T-cell (primary cell): ENCODE measurements at regions not wholly inside any gene's neighbourhood (a gene's known extent, or its start where the extent isn't known, plus 50 kb on each side); places are given as distances from the start of the nearest gene placed in this dataset.

ENCODE experiments used
- ATAC-seq, 4 experiments: fragments of 200-7000 bp in 3 of 4; fragments of 150-1000 bp in 1 of 4; cut with Tn5 transposase; replicated peaks in 1 of 4; 1 replicate in 3 of 4; 2 replicates in 1 of 4; pipeline ENCODE4 v1.10.0; 2021; ENCODE audit warnings: moderate library complexity in 3 of 4, mild to moderate bottlenecking in 2 of 4, moderate number of reproducible peaks in 1 of 4
- CTCF ChIA-PET, 2 donors: fragments of 300-600 bp; sonication (Branson Sonifier 250); formaldehyde crosslinking; loops; one replicate each; lab custom pipeline; 2022; ENCODE audit warnings: antibody characterized with exemption in 2 of 2; lab: Charles Lee
- POLR2A ChIA-PET, 2 donors: fragments of 300-600 bp; sonication (Branson Sonifier 250); formaldehyde crosslinking; loops; one replicate each; lab custom pipeline; 2022; ENCODE audit warnings: antibody characterized with exemption in 2 of 2; lab: Charles Lee
- DNase-seq, 35 experiments: peaks; one replicate each; pipeline versions ENCODE4 v3.0.0 to v3.0.0-alpha.2; 2013 to 2023
- H3K27ac ChIP-seq: one replicate; pipeline ENCODE4 v1.5.1; 2013; ENCODE audit warnings: low read length
- H3K27me3 ChIP-seq, 2 experiments: replicated peaks in 1 of 2; 1 replicate in 1 of 2; 2 replicates in 1 of 2; pipeline versions ENCODE4 v1.6.1 to v1.7.0; 2013; ENCODE audit warnings: low read length in 1 of 2, mixed read lengths in 1 of 2; ENCODE audit not compliant: control insufficient read depth in 2 of 2, insufficient read depth in 2 of 2; ENCODE audit errors: extremely low read depth in 1 of 2
- H3K36me3 ChIP-seq, 2 donors: 1 replicate in 1 of 2; 2 replicates in 1 of 2; pipeline versions ENCODE4 v1.6.1 to v1.7.0; 2013; ENCODE audit warnings: low read length in 1 of 2; ENCODE audit not compliant: control insufficient read depth in 2 of 2, insufficient read depth in 1 of 2; ENCODE audit errors: extremely low read depth in 1 of 2
- H3K4me1 ChIP-seq, 2 experiments: 1 replicate in 1 of 2; 2 replicates in 1 of 2; pipeline versions ENCODE4 v1.6.1 to v1.7.0; 2013; ENCODE audit warnings: low read length in 2 of 2, mixed read lengths in 1 of 2; ENCODE audit not compliant: insufficient read depth in 2 of 2, control insufficient read depth in 1 of 2; ENCODE audit errors: extremely low read depth in 1 of 2
- H3K4me3 ChIP-seq, 2 donors: 1 replicate in 1 of 2; 2 replicates in 1 of 2; pipeline versions ENCODE4 v1.5.1 to v1.7.0; 2013; ENCODE audit warnings: mild to moderate bottlenecking in 2 of 2, low read length in 1 of 2, moderate library complexity in 1 of 2; ENCODE audit not compliant: control insufficient read depth in 1 of 2; ENCODE audit errors: extremely low read depth in 1 of 2
- H3K9me3 ChIP-seq: 2 replicates; pipeline ENCODE4 v1.7.0; 2013
- H3K27ac Mint-ChIP-seq, 2 donors: one replicate each; pipeline ENCODE4 v1.8.0; 2020 to 2021; ENCODE audit warnings: mild to moderate bottlenecking in 2 of 2, mixed read lengths in 2 of 2
- H3K27me3 Mint-ChIP-seq, 2 donors: one replicate each; pipeline ENCODE4 v1.8.0; 2021 to 2022; ENCODE audit warnings: mixed read lengths in 2 of 2
- H3K36me3 Mint-ChIP-seq: one replicate; pipeline ENCODE4 v1.8.0; 2021; ENCODE audit warnings: mixed read lengths
- H3K4me1 Mint-ChIP-seq, 3 donors: one replicate each; pipeline ENCODE4 v1.8.0; 2020 to 2022; ENCODE audit warnings: mixed read lengths in 3 of 3, mild to moderate bottlenecking in 1 of 3
- H3K4me3 Mint-ChIP-seq, 3 donors: one replicate each; pipeline ENCODE4 v1.8.0; 2020 to 2022; ENCODE audit warnings: mild to moderate bottlenecking in 3 of 3, mixed read lengths in 3 of 3, moderate library complexity in 3 of 3
- H3K9me3 Mint-ChIP-seq, 3 donors: one replicate each; pipeline ENCODE4 v1.8.0; 2020 to 2022; ENCODE audit warnings: mixed read lengths in 3 of 3
- WGBS: methylation state at CpG from one replicate; pipeline ENCODE4 v1.1.5; 2013; ENCODE audit warnings: missing lambda C conversion rate; ENCODE audit not compliant: insufficient coverage; 5-methylcytosine and 5-hydroxymethylcytosine counted together

DNA sequence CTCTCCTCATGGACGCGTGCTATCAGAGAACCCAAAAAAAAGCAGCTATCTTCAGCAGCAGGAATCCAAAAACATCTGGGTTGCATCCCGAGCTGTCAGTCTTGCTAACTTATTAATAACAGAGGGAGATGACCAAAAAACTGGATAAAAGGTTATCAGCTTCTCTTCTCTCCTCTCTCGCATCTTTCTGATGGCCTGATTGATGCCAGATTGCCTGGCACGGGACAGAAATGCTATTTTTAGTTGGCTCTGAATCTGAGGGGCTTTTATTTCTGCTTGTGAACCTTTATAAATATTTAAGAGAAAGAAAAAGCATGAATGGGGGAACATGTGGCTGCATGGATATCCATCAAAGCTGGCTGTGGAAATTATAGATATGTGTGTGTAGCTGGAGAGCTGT lies 230.3 kb downstream of the ETS1 start:
- Histone ChIP-seq H3K36me3 (no peaks in the 10 kb centered on the region), H3K27me3 (no peaks in the 10 kb centered on the region), H3K9me3 (no peaks in the 10 kb centered on the region), H3K4me3 (no peak overlapping the region), H3K4me1 (peaks cover 3 to 6% of the 10 kb centered on the region in 2 experiments), H3K27ac (no peak overlapping the region)
- 100% methylated on average over 3 of the region's 5 CpGs for WGBS
- H3K27ac Mint-ChIP-seq, result no peak overlapping the region
- no peaks in the 10 kb centered on the region for H3K9me3 Mint-ChIP-seq
- no peaks in the 10 kb centered on the region for H3K36me3 Mint-ChIP-seq
- DNase-seq (no peak), ATAC-seq (no peak)
- ChIA-PET POLR2A (interaction anchor here in 1 of 2 donors (0.5 kb wide), 1 partner anchor 49 kb away, joined by 4 read pairs; no protein-coding TSS in a partner anchor), CTCF (interaction anchor here (0.9 to 1.0 kb wide), 2 partner anchors 10 to 75 kb away, joined by 3 to 5 read pairs; no protein-coding TSS in a partner anchor)
- no peaks in the 10 kb centered on the region for H3K27me3 Mint-ChIP-seq
- peaks cover 24 to 65% (median 25%) of the 10 kb centered on the region in 3 donors for H3K4me1 Mint-ChIP-seq
- no peak overlapping the region for H3K4me3 Mint-ChIP-seq

DNA sequence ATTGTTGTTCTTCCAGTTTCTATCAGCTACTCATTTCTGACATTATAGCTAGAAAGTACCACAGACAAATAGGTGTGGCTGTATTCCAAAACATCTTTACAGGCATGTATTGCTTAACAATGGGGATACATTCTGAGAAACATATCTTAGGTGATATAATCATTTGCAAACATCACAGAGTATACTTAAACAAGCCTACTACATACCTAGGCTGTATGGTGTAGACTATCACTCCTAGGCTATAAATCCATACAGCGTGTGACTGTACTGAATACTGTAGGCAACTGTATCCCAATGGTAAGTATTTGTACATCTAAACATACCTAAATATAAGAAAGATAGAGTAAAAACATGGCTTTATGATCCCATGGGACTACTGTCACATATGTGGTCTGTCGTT lies 231.8 kb downstream of the ETS1 start:
- no peaks in the 10 kb centered on the region for H3K9me3 Mint-ChIP-seq

DNA sequence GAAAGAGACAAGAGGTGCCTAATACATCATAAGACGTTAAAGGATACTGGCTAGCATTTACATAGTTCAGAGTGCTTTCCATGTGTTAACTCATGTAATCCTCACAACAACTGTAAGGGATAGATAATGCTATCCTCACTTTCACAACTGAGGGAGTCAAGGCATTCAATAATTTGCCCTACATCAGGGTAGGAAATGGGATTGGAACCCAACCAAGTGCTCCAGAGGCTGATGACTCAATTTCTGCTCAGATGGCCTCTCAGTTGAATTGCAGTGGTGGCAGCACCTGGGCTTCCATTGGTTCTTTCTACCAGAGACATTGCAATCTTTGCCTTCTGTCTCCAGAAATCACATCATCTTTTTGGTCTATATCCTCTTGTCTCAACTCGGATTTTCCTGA lies 232.9 kb downstream of the ETS1 start:
- ChIA-PET CTCF (no interaction called here), POLR2A (no interaction called here)
- DNase-seq, result no peak
- Histone ChIP-seq H3K36me3 (no peaks in the 10 kb centered on the region), H3K9me3 (no peaks in the 10 kb centered on the region), H3K4me1 (peaks cover 7 to 24% of the 10 kb centered on the region in 2 experiments), H3K4me3 (no peak overlapping the region), H3K27me3 (no peaks in the 10 kb centered on the region), H3K27ac (no peak overlapping the region)
- no peak for ATAC-seq
- H3K36me3 Mint-ChIP-seq, result no peaks in the 10 kb centered on the region
- H3K9me3 Mint-ChIP-seq, result no peaks in the 10 kb centered on the region
- H3K4me1 Mint-ChIP-seq, result peaks cover 40 to 77% (median 40%) of the 10 kb centered on the region in 3 donors
- no peaks in the 10 kb centered on the region for H3K27me3 Mint-ChIP-seq
- no peak overlapping the region for H3K27ac Mint-ChIP-seq
- no peak overlapping the region for H3K4me3 Mint-ChIP-seq
- WGBS, result 100% methylated on average over 1 of the region's 2 CpGs

More for the DNA sequence above, 231.8 kb downstream of the ETS1 start:
- Mint-ChIP-seq H3K27ac (no peak overlapping the region), H3K36me3 (no peaks in the 10 kb centered on the region), H3K27me3 (no peaks in the 10 kb centered on the region), H3K4me3 (no peak overlapping the region), H3K4me1 (peaks cover 29 to 66% (median 30%) of the 10 kb centered on the region in 3 donors)
- H3K9me3 ChIP-seq, result no peaks in the 10 kb centered on the region
- no peaks in the 10 kb centered on the region for H3K36me3 ChIP-seq
- H3K4me3 ChIP-seq, result no peak overlapping the region
- CTCF ChIA-PET, result no interaction called here
- no peak for ATAC-seq
- H3K27me3 ChIP-seq, result no peaks in the 10 kb centered on the region
- no peak overlapping the region for H3K27ac ChIP-seq
- no peak for DNase-seq
- H3K4me1 ChIP-seq, result peaks cover 0 to 13% of the 10 kb centered on the region in 2 experiments
- 100% methylated on average over 1 of the region's 2 CpGs for WGBS
- POLR2A ChIA-PET, result no interaction called here

DNA sequence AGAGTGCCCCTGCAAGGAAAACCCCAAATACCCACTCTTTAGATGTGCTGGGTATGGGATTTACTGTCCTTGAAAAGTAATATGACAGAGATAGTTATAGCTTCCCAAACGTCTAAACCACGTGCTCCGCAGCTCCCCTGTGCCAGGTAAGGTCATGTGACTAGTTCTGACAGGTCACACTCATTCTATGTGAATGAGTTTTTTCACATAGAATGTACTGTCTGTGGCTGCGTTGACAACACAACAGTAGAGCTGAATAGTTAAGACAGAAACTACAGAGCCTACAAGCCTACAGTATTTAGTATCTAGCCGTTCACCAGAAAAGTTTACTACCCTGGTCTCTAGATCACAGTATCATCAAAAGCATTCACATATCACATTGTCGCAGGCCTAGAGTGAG lies 236.2 kb downstream of the ETS1 start:
- no peaks in the 10 kb centered on the region for H3K27me3 Mint-ChIP-seq
- POLR2A ChIA-PET, result interaction anchor here (0.6 to 1.2 kb wide), 3 partner anchors 11 to 67 kb away, joined by 3 to 4 read pairs (median 3); no protein-coding TSS in a partner anchor
- no peaks in the 10 kb centered on the region for H3K36me3 Mint-ChIP-seq
- ATAC-seq, result peak in 1 of 4 experiments; percentile 59
- CTCF ChIA-PET, result interaction anchor here in 1 of 2 donors (0.5 to 1.6 kb wide), 3 partner anchors 9 to 33 kb away, joined by 3 to 5 read pairs (median 3); no protein-coding TSS in a partner anchor
- 56% methylated on average over 3 of the region's 6 CpGs for WGBS
- Histone ChIP-seq H3K27me3 (no peaks in the 10 kb centered on the region), H3K36me3 (no peaks in the 10 kb centered on the region), H3K27ac (no peak overlapping the region), H3K4me1 (peaks cover 21 to 29% of the 10 kb centered on the region in 2 experiments), H3K9me3 (no peaks in the 10 kb centered on the region), H3K4me3 (no peak overlapping the region)
- DNase-seq, result no peak
- H3K9me3 Mint-ChIP-seq, result peaks cover 0 to 2% (median 0%) of the 10 kb centered on the region in 3 donors
- H3K27ac Mint-ChIP-seq, result peak overlapping the region; percentile 85 to 94
- H3K4me1 Mint-ChIP-seq, result peaks cover 58 to 73% (median 61%) of the 10 kb centered on the region in 3 donors
- peak overlapping the region in 1 of 3 donors; percentile 67 for H3K4me3 Mint-ChIP-seq

DNA sequence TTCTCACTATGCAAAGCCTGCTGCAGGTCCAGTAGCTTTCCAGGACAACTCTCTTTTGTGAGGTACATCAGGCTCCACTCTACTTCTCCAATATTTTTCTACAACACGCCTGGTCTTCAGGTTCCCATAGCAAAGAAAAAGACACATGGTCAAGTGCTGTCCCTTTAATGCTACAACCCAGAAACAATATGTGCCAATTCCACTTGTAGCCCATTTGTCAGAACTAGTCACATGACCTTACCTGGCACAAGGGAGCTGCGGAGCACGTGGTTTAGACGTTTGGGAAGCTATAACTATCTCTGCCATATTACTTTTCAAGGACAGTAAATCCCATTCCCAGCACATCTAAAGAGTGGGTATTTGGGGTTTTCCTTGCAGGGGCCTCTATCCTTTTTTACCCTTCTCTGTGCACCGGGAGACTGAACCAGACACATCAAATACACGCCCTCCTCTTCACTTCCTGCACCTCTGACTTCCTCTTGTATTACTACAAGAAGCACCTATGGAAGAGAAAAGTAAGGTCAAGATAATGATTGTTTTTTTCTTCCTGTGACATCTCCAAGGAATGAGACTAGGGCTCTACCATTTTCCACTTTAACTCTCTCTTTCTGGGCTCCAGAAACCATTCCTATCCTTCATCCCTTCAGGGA lies 237.6 kb downstream of the ETS1 start:
- H3K9me3 Mint-ChIP-seq, result peaks cover 0 to 3% (median 0%) of the 10 kb centered on the region in 3 donors
- no peaks in the 10 kb centered on the region for H3K27me3 Mint-ChIP-seq
- WGBS, result 100% methylated on average over 1 of the region's 6 CpGs
- H3K9me3 ChIP-seq, result no peaks in the 10 kb centered on the region
- peak overlapping the region; percentile 85 to 94 for H3K27ac Mint-ChIP-seq
- no peak overlapping the region for H3K27ac ChIP-seq
- ATAC-seq, result peak; percentile 64 to 82 (median 76)
- peak in 2 of 35 experiments; percentile 12 to 49 for DNase-seq
- peaks cover 31 to 41% of the 10 kb centered on the region in 2 experiments for H3K4me1 ChIP-seq
- POLR2A ChIA-PET, result interaction anchor here (0.6 kb wide), 2 partner anchors 279 to 1437 kb away, joined by 4 read pairs; no protein-coding TSS in a partner anchor
- CTCF ChIA-PET, result interaction anchor here (0.9 to 1.6 kb wide), 2 partner anchors 156 to 192 kb away, joined by 3 to 4 read pairs; no protein-coding TSS in a partner anchor
- H3K27me3 ChIP-seq, result no peaks in the 10 kb centered on the region
- H3K4me1 Mint-ChIP-seq, result peaks cover 71 to 81% (median 75%) of the 10 kb centered on the region in 3 donors
- no peak overlapping the region for H3K4me3 ChIP-seq
- no peaks in the 10 kb centered on the region for H3K36me3 ChIP-seq
- H3K4me3 Mint-ChIP-seq, result peak overlapping the region; percentile 67 to 75 (median 70)
- no peaks in the 10 kb centered on the region for H3K36me3 Mint-ChIP-seq

DNA sequence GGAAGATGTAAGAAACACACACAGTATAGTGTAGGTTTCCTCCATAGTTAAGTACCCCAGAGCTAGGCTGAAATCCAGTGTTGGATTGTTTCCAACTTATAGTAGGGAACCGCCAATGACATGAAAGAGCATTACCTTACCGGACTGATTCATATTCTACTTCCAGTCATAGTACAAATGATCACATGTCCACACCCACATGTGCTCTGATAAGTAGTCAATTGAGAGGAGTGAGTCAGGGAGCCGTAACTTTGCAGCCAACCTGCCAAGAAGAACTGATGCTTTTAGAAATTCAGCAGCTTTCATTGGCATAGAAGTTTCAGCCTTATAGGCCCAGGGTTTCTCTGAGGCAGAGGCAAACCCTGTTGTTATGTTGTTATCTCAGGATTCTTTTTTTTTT lies 240.6 kb downstream of the ETS1 start:
- ChIA-PET CTCF (interaction anchor here in 1 of 2 donors (0.7 to 2.2 kb wide), 2 partner anchors 38 to 118 kb away, joined by 3 to 5 read pairs; no protein-coding TSS in a partner anchor), POLR2A (interaction anchor here in 1 of 2 donors (0.6 kb wide), 1 partner anchor 173 kb away, joined by 3 read pairs; no protein-coding TSS in a partner anchor)
- no CpG with 5 or more reads among the region's 3 CpGs for WGBS
- Mint-ChIP-seq H3K4me3 (no peak overlapping the region), H3K4me1 (peaks cover 89% of the 10 kb centered on the region in 3 donors), H3K27me3 (no peaks in the 10 kb centered on the region), H3K27ac (peak overlapping the region; percentile 50 to 75), H3K36me3 (no peaks in the 10 kb centered on the region), H3K9me3 (peaks cover 0 to 9% (median 0%) of the 10 kb centered on the region in 3 donors)
- no peak overlapping the region for H3K4me3 ChIP-seq
- no peaks in the 10 kb centered on the region for H3K9me3 ChIP-seq
- no peaks in the 10 kb centered on the region for H3K36me3 ChIP-seq
- H3K27ac ChIP-seq, result peak overlapping the region; percentile 98
- no peak for ATAC-seq
- H3K27me3 ChIP-seq, result no peaks in the 10 kb centered on the region
- DNase-seq, result no peak
- peaks cover 51 to 65% of the 10 kb centered on the region in 2 experiments for H3K4me1 ChIP-seq
